B cell (primary cell): ENCODE measurements at regions not wholly inside any gene's neighbourhood (a gene's known extent, or its start where the extent isn't known, plus 50 kb on each side); places are given as distances from the start of the nearest gene placed in this dataset.

Experiments used
- ATAC-seq: fragments of 200-7000 bp; cut with Tn5 transposase; one replicate; pipeline ENCODE4 v1.10.0; 2021; ENCODE audit warnings: low read depth, mild to moderate bottlenecking, moderate number of reproducible peaks, moderate library complexity
- CTCF ChIA-PET: fragments of 350-600 bp; sonication (Branson Sonifier 250); formaldehyde crosslinking; loops from one replicate; lab custom pipeline; 2021; ENCODE audit warnings: antibody characterized with exemption, inconsistent platforms; lab: Charles Lee
- POLR2A ChIA-PET: fragments of 350-600 bp; sonication (Branson Sonifier 250); formaldehyde crosslinking; loops from one replicate; lab custom pipeline; 2021; ENCODE audit warnings: antibody characterized with exemption; lab: Charles Lee
- DNase-seq: peaks from one replicate; pipeline ENCODE4 v3.0.0; 2013
- H2AFZ ChIP-seq: 2 replicates; pipeline ENCODE4 v1.6.1; 2012; ENCODE audit warnings: mild to moderate bottlenecking, low read depth, low read length; ENCODE audit not compliant: insufficient read depth, poor library complexity, severe bottlenecking
- H3K27ac ChIP-seq, 2 donors: 1 replicate in 1 of 2; 2 replicates in 1 of 2; pipeline ENCODE4 v1.5.1; 2012 to 2013; ENCODE audit warnings: low read length in 2 of 2, mild to moderate bottlenecking in 2 of 2, moderate library complexity in 1 of 2
- H3K27me3 ChIP-seq, 4 experiments: fragments of 200-600 bp in 1 of 4; sonication (generic) in 1 of 4; replicated peaks in 1 of 4; 1 replicate in 2 of 4; 2 replicates in 2 of 4; pipeline versions ENCODE4 v1.6.1 to v1.7.0; 2013 to 2016; ENCODE audit warnings: low read length in 3 of 4, mild to moderate bottlenecking in 2 of 4, mixed read lengths in 1 of 4, moderate library complexity in 1 of 4; ENCODE audit not compliant: insufficient read depth in 4 of 4, control insufficient read depth in 3 of 4; ENCODE audit errors: control extremely low read depth in 1 of 4
- H3K36me3 ChIP-seq, 2 experiments: replicated peaks in 1 of 2; 1 replicate in 1 of 2; 2 replicates in 1 of 2; pipeline versions ENCODE4 v1.6.1 to v1.7.1; 2013; ENCODE audit warnings: low read length in 1 of 2; ENCODE audit not compliant: insufficient read depth in 2 of 2, control insufficient read depth in 1 of 2; ENCODE audit errors: control extremely low read depth in 1 of 2, extremely low read depth in 1 of 2
- H3K4me1 ChIP-seq, 2 donors: fragments of 200-600 bp in 1 of 2; sonication (generic) in 1 of 2; 1 replicate in 1 of 2; 2 replicates in 1 of 2; pipeline versions ENCODE4 v1.5.1 to v1.6.1; 2013 to 2017; ENCODE audit warnings: low read length in 2 of 2; ENCODE audit not compliant: control insufficient read depth in 2 of 2, insufficient read depth in 2 of 2
- H3K4me2 ChIP-seq: replicated peaks from 2 replicates; pipeline ENCODE3; 2012; ENCODE audit warnings: mild to moderate bottlenecking, low read depth, low read length; ENCODE audit not compliant: poor library complexity, severe bottlenecking
- H3K4me3 ChIP-seq, 5 experiments: fragments of 200-600 bp in 1 of 5; sonication (generic) in 1 of 5; 1 replicate in 3 of 5; 2 replicates in 2 of 5; pipeline versions ENCODE4 v1.5.1 to v1.7.0; 2011 to 2016; ENCODE audit warnings: low read length in 4 of 5, mild to moderate bottlenecking in 4 of 5, low read depth in 2 of 5, control low read depth in 1 of 5, moderate library complexity in 1 of 5; ENCODE audit not compliant: insufficient read depth in 1 of 5; ENCODE audit errors: control extremely low read depth in 1 of 5, extremely low read depth in 1 of 5
- H3K79me2 ChIP-seq: fragments of 200-600 bp; sonication (generic); one replicate; pipeline ENCODE4 v1.6.0; 2016; ENCODE audit warnings: low read length; ENCODE audit not compliant: control insufficient read depth, insufficient read depth
- H3K9ac ChIP-seq: fragments of 200-600 bp; sonication (generic); 2 replicates; pipeline ENCODE4 v1.6.1; 2017; ENCODE audit warnings: mild to moderate bottlenecking, low read length, moderate library complexity
- H3K9me3 ChIP-seq, 3 donors: one replicate each; pipeline versions ENCODE4 v1.6.1 to v1.7.1; 2013; ENCODE audit warnings: low read length in 2 of 3; ENCODE audit not compliant: control insufficient read depth in 2 of 3, insufficient read depth in 1 of 3; ENCODE audit errors: control extremely low read depth in 1 of 3
- H4K20me1 ChIP-seq: 2 replicates; pipeline ENCODE4 v1.6.0; 2012; ENCODE audit warnings: mild to moderate bottlenecking, low read length; ENCODE audit not compliant: insufficient read depth, control insufficient read depth, poor library complexity, severe bottlenecking
- H3K27ac Mint-ChIP-seq: one replicate; pipeline ENCODE4 v1.8.0; 2021; ENCODE audit warnings: mixed read lengths
- H3K27me3 Mint-ChIP-seq: one replicate; pipeline ENCODE4 v1.8.0; 2021; ENCODE audit warnings: mixed read lengths
- H3K4me1 Mint-ChIP-seq: one replicate; pipeline ENCODE4 v1.8.0; 2021; ENCODE audit warnings: mixed read lengths
- H3K4me3 Mint-ChIP-seq: one replicate; pipeline ENCODE4 v1.8.0; 2021; ENCODE audit warnings: mixed read lengths
- H3K9me3 Mint-ChIP-seq: one replicate; pipeline ENCODE4 v1.8.0; 2022; ENCODE audit warnings: mixed read lengths; ENCODE audit not compliant: insufficient read depth
- EZH2 ChIP-seq: IDR thresholded peaks from 2 replicates; pipeline ENCODE4 v1.6.1; 2012; ENCODE audit warnings: borderline replicate concordance, low read depth, mild to moderate bottlenecking, moderate library complexity, low read length; ENCODE audit not compliant: insufficient read depth, poor library complexity, severe bottlenecking
- WGBS: methylation state at CpG from one replicate; pipeline ENCODE4 v1.1.5; 2013; ENCODE audit warnings: missing lambda C conversion rate; ENCODE audit not compliant: insufficient coverage; 5-methylcytosine and 5-hydroxymethylcytosine counted together
- intact Hi-C: fragments of 100-400 bp; cut with micrococcal nuclease; formaldehyde crosslinking; loops from one replicate; pipeline ENCODE4 v1.10.0; 2022
- TF ChIP-seq, protein P1 (sequence below): fragments of 200-600 bp; IDR thresholded peaks from one replicate; pipeline ENCODE4 v1.8.0; 2022; ENCODE audit warnings: antibody characterized with exemption, mild to moderate bottlenecking

DNA sequence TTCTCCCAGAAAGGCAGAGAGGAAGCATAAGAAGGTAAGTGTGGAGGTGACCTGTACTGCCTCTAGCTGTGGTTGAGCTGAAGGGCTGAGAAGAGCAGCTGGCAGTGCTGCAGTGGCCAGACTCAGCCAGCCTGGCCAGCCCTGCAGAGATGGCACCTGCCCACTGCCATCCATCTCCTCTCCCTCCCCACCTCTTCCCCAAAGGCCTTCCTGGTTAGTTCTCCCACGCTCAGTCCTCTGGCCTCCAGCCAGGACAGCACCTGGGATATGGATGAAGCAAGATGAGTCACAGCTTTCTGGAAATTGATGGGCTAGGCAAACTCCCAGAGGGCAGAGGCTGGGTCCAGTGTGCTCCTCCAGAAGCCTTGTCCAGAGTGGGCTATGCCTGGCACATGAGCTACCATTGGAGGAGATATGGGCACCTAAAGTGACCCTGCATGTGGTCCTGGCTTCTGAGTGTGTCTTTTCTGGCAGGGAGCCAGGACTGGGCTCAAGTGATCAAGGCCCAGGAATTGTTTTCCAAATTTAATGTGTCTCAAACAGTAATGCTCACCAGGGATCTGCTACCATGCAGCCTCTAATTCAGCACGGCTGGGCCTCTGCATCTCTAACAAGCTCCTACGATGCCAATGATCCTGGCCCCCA, 81.0 kb upstream of the CACUL1 start:
- H3K4me2 ChIP-seq, result no peak overlapping the region

DNA sequence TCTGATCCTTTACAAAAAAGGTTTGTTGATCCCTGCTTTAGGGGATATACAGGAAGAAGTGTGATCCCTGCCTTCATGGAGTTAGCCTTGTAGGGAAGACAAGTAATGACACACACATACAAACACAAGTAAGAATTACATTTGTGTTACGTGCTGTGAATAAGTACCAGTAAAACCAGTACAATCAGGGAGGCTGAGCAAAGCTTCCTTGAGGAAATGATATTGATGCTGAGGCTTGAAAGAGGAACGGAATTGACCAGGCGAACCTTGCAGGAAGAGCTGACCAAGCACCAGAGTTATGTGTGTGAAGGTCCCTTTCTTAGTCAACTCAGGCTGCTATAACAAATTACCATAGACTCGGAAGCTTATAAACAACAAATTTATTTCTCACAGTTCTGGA, 83.6 kb upstream of the CACUL1 start:
- Mint-ChIP-seq H3K27me3 (peaks cover 4% of the 10 kb centered on the region), H3K4me1 (no peaks in the 10 kb centered on the region), H3K27ac (no peak overlapping the region), H3K4me3 (no peak overlapping the region), H3K9me3 (no peaks in the 10 kb centered on the region)
- H3K4me3 ChIP-seq, result no peak overlapping the region
- no peak overlapping the region for H3K4me2 ChIP-seq
- H2AFZ ChIP-seq, result no peak overlapping the region
- POLR2A ChIA-PET, result no interaction called here
- H4K20me1 ChIP-seq, result no peaks in the 10 kb centered on the region
- peaks cover 0 to 5% (median under 1%) of the 10 kb centered on the region in 4 experiments for H3K27me3 ChIP-seq
- no peaks in the 10 kb centered on the region for H3K36me3 ChIP-seq
- CTCF ChIA-PET, result no interaction called here
- DNase-seq (no peak), ATAC-seq (no peak)
- peaks cover 0 to 12% (median 1%) of the 10 kb centered on the region in 3 donors for H3K9me3 ChIP-seq
- 90% methylated on average over 2 of the region's 4 CpGs for WGBS
- no peaks in the 10 kb centered on the region for H3K4me1 ChIP-seq
- no peaks in the 10 kb centered on the region for H3K79me2 ChIP-seq
- H3K27ac ChIP-seq, result no peak overlapping the region
- TF ChIP-seq, protein P1, sequence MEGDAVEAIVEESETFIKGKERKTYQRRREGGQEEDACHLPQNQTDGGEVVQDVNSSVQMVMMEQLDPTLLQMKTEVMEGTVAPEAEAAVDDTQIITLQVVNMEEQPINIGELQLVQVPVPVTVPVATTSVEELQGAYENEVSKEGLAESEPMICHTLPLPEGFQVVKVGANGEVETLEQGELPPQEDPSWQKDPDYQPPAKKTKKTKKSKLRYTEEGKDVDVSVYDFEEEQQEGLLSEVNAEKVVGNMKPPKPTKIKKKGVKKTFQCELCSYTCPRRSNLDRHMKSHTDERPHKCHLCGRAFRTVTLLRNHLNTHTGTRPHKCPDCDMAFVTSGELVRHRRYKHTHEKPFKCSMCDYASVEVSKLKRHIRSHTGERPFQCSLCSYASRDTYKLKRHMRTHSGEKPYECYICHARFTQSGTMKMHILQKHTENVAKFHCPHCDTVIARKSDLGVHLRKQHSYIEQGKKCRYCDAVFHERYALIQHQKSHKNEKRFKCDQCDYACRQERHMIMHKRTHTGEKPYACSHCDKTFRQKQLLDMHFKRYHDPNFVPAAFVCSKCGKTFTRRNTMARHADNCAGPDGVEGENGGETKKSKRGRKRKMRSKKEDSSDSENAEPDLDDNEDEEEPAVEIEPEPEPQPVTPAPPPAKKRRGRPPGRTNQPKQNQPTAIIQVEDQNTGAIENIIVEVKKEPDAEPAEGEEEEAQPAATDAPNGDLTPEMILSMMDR, result no peak
- no peak for TF ChIP-seq EZH2
- no peak overlapping the region for H3K9ac ChIP-seq
- intact Hi-C loops, result no loop called here

More for the DNA sequence above, 81.0 kb upstream of the CACUL1 start:
- Histone ChIP-seq H3K9me3 (peaks cover 0 to 2% (median 1%) of the 10 kb centered on the region in 3 donors), H3K4me1 (no peaks in the 10 kb centered on the region), H3K79me2 (no peaks in the 10 kb centered on the region), H3K36me3 (no peaks in the 10 kb centered on the region), H3K27me3 (peaks cover 0 to 10% (median 2%) of the 10 kb centered on the region in 4 experiments), H3K27ac (no peak overlapping the region), H3K9ac (no peak overlapping the region), H2AFZ (no peak overlapping the region), H3K4me3 (no peak overlapping the region), H4K20me1 (no peaks in the 10 kb centered on the region)
- Mint-ChIP-seq H3K9me3 (no peaks in the 10 kb centered on the region), H3K4me1 (no peaks in the 10 kb centered on the region), H3K27ac (no peak overlapping the region), H3K4me3 (no peak overlapping the region), H3K27me3 (peaks cover 6% of the 10 kb centered on the region)
- TF ChIP-seq EZH2, result no peak
- TF ChIP-seq, protein P1, result no peak
- 25% methylated on average over 1 of the region's 3 CpGs for WGBS
- ChIA-PET POLR2A (no interaction called here), CTCF (no interaction called here)
- no peak for DNase-seq
- intact Hi-C loops, result no loop called here
- no peak for ATAC-seq
